Stimulated activated CD8-positive, alpha-beta memory T cell treated with anti-CD3 and anti-CD28 coated beads, Interleukin-2, amount 100 ng/mL, for 1 hour (primary cell): ENCODE measurements at regions not wholly inside any gene's neighbourhood (a gene's known extent, or its start where the extent isn't known, plus 50 kb on each side); places are given as distances from the start of the nearest gene placed in this dataset.

Experiments
- DNase-seq, 2 donors: peaks; one replicate each; pipeline ENCODE4 v3.0.0-alpha.2; 2020; ENCODE audit warnings: low read depth in 2 of 2

DNA sequence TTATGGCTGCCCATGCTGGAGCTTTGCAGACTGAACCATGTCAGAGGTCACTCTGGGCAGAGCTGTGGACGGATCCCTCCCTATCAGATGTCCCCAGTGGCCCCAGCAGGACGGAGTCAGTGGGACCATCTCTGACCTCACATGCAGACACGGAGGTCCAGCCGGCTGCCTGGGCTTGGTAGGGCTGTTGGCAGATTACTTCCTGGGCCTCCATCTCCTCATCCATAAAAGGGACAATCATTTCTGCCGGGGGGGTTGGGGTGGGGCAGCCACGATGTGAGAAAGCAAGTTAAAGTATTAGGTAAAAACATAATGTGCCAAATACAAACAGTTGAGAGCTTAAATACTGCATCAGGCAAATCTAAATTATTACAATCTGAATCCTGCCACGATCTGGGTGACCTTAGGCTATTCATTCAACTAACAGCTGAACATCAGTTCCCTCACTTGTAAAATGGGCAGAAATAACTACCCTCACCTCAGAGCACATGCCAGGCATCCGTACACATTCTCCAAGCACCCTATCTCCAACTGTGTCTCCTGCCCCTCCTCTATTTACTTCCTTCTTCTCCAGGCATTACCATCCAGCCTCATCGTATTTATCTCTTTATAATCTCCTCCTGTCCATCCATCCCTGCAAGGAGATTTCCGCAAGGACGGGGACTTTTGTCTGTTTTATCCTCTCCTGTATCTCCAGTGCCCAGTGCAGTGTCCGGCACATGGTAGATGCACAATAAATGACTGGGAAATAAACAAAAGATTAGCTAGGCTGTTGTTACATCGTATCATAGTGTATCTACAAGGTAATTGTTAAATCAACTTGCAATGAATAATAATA is 192.3 kb upstream of the FOXF1 start:
- no peak for DNase-seq

DNA sequence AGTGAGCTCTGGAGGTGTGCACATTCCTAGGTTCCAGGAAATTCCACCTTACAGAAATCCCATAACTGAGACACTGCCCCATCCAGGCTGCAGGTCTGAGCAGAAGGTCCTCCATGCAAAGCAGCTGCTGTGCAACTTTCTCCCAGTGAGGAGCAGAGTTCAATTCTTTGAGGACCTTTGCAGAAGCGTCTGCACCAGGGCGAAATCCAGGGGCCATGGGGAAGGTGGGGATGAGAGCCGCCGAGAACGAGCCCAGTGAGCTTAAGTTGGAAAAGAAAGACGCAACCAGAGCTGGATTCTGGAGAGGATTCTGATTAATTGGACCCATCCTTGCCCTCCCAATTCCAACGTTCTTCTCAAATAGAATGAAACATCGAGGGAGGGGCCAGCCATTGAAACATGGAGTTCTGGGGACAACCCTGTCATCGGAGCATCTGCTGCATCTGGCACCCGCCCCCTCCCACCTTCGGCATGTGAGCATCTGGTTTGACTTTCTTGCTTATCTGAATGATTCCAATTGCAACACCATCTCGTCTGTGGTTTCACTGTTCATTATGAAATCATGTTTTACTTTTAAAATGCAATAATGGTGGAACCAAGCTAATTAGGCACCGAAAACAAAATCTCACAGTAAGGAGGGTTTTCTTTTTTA is 190.6 kb upstream of the FOXF1 start:
- DNase-seq, result no peak

DNA sequence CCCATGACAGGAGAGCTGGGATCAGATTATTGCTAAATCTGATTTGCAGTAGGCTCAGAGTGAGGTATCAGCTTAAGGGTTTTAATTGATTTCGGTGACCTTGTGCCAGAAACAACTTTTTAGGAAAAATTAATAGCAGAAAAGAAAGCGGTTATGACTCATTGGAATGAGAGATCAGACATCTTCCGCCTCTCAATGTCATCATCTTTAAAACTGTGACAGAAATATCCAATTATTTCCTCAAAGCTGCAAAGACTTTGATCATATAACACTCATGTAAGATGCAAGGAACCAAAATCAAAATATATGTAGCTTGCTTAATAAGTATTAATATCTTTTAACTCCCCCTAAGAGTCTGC is 190.1 kb upstream of the FOXF1 start:
- DNase-seq, result no peak

DNA sequence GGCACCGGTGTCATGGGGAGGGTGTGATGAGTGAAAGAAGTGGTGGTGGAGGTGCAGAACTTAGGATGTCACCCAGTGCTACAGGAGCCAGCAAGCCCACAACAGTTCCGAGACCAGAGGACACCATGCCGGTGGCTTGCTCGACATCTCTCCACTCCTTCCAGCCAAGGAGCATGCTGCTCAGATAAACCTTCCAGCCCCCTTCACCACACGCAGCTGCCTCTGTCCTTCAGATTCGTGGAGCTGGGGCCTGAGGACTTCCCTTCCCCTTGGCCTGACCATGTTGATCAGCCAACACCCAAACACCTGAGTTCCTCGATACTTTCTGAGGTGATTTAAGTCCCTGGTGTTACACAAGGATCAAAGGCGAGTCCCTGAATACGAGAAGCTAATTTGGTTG is 188.8 kb upstream of the FOXF1 start:
- no peak for DNase-seq

DNA sequence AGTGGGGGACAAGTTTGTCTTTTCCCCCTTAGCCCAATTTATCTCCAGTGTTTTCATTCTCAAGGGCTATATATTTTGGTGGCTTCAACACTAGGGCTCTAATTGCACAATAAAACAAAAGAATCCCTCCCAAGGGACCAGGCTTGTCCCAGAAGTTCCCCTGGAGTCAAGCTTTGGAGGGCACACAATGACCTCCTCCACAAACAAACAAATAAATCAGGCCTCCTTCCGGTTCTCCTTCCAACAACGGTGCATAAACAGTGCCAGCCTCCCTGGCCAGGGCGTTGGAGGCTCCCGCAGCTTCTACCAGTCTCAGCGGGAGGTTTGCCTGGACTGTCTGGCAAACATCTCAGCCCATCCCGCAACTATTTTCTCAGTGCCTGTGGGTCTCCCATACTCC is 188.0 kb upstream of the FOXF1 start:
- no peak for DNase-seq

DNA sequence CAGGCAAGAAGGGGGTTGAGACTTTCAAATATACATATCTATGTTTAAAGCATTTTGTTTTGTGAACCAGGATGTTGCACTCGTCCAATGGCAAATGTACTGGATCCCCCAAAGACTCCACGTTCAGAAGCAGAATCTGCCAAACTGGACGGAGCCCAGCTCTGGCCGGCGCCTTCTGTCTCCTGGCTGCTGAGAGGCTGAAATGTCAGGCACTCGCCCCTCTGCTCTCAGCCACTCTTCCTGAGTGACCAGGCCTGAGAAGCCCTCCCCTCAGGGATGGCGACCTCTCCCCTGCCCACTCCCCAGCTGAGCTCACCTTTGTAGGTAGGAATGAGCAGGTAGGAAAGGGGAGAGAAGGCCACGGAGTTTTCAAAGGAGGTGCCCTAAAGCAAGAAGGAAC is 187.5 kb upstream of the FOXF1 start:
- no peak for DNase-seq

DNA sequence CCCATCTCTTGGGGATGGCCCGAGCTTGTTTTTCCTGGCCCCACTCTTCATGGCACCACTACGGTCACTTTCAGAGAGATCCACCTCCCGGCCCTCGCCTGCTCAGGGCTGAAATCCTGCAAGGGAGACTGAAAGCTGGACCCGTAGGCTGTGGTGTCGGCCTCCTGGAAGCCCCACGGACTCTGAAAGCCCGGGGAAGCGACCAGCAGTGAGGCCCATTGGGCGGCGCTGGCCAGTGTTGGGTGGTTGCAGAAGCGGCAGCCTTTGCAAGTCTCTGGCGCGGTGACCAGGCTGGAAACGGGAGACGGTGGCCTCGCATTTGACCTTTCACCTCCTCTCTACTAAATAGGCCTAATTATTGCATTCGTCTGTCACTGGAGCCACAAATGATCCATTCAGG is 186.0 kb upstream of the FOXF1 start:
- DNase-seq, result no peak

DNA sequence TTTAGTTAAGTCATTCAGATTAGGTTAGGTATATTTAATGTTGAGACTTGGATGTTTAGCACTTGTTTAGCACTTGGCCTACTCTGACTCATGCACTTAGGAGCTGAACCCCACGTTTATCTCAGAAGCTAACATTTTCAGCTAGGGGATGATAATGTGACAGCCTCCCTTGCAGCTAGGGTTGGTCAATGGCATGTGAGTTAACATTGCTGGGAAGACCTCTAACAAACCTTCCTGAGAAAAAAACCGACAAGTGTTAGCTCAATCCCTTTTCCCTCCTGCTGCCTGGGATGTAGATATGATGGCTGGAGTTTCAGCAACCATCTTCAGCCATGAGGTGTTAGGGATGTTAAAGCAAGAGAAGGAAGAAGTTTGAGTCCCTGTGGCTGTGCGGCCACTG is 185.0 kb upstream of the FOXF1 start:
- no peak for DNase-seq

DNA sequence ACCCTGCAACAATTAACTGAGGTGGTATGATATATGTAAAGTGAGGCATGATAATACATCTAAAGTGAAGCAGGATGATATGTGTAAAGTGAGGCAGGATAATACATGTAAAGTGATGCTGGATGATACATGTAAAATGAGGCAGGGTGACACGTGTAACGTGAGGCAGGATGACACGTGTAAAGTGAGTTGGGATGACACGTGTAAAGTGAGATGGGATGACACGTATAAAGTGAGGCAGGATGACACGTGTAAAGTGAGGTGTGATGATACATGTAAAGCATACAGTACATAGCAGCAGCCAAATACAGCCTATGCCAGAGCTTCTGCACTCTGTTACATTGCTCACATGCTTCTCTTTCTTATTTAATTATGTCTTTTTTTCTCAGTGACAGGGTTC is 184.4 kb upstream of the FOXF1 start:
- DNase-seq, result no peak

DNA sequence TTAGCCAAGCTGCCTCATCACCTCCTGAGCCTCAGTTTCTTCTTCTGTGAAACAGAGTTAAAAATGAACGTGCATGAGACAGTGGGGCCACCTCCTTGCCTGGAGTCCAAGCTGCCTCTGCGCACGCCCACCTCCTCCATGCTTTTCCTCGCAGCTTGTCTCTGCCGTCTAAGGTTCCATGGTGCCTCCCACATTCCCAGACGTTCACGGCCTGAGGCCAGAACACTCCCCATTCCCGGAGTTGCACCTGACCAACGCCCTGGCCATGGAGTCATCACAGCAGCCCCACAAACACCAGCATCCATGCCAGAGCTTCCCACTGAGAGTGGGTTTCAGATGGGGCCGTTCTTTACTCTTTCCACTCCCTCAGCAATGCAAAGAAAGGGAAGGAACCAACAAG is 183.0 kb upstream of the FOXF1 start:
- no peak for DNase-seq

DNA sequence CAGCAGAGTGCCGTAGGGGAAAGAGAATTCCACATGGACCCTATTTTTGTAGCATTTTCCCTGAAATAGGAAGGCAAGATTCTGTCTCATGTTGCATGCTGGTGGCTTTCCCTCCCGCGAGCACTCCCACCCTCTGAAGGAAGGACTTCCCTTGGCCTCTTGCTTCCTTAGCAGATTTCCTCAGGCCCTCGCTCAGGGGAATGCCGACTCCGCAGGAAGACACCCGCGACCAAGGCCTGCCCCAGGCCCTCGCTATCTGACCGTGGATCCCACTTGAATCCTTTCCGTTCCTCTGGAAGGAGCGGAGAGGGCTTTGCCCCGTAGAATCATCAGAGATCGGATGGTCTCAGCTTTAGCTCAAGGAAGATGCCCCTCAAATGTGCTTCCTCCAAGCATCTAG is 179.4 kb upstream of the FOXF1 start:
- no peak for DNase-seq

DNA sequence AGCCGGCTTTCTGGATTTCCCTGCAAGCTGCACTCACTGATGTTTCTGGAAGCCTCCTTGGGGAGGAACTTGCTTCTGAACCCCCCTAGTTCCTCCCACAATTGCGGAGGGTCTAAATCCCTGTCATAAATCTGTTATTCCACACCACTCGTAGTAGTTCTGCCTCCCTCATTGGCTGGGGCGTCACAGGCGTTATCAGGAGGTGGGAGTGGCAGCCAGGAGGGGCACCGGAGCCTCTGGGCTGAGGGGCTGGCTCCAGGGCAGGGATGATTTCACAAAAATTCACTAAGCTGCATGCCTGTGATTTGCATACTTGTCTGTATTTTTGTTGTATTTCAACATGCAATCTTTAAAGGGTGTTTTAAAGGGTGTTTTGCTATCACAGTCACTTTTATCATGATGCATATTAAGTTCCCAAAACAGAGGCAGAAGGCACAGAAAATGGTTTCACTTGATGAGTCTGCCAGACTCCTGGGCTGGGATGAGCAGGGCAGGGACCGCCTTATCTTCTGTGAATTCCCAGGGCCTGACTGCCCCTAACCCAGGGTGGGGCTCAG is 176.2 kb upstream of the FOXF1 start:
- no peak for DNase-seq

DNA sequence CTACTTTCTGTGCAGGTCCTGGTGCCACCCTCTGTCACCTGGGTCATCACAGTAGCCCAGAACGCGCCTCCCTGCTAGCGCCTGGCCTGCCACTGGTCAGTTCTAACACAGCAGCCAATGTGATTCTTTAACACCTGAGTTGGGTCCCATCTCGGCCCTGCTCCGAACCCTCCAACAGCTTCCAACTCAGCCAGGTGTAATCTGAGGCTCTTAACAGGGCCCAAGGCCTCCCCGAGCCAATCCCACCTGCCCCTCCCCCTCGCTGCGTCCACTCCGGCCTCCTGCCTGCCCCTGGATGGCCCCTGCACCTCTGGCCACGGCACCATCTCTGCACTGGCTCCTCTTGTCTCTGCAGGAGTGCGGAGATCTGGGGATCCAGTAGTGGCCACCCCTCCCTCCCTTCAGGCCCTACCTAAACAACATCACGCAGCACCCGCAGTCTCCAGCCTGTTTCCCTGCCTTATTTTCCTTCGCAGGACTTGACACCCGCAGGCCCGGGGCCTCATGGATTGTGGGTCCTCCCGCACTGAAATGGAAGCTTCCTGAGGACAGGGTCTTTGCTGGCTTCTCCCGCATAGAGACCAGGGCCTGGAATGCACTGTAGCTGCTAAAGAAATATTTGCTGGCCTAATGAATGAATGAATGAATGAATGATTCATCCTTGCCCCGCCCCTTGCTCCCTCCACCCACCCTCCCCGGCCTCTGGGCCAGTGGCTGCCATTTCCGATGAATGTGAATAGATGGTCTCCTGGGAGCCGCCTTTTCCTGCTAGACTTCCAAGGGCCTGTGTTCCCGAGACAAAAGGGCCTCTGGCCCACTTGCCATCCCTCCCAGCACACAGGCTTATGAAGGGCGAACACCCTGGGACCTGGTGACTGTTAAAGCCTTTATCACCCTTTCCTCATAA is 174.8 kb upstream of the FOXF1 start:
- no peak for DNase-seq

DNA sequence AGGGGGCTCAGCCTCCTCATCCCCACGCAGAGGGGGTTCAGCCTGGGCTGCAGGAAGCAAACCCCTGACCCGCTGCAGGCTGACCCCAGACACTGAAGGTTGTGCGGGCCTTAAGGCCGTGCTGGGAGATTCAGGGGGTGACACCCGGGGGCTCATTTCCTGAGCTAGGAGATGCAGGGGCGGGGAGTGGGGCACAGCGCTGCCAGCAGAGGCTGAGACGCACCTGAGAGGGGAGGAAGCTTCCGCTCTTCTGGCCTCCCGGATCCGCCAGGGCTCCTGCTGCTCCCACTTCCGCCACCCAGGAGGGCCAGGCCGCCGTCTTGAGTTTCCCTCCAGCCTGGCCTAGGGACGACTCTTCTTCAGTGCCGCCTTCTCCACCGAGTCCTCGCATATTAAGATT is 173.2 kb upstream of the FOXF1 start:
- no peak for DNase-seq

DNA sequence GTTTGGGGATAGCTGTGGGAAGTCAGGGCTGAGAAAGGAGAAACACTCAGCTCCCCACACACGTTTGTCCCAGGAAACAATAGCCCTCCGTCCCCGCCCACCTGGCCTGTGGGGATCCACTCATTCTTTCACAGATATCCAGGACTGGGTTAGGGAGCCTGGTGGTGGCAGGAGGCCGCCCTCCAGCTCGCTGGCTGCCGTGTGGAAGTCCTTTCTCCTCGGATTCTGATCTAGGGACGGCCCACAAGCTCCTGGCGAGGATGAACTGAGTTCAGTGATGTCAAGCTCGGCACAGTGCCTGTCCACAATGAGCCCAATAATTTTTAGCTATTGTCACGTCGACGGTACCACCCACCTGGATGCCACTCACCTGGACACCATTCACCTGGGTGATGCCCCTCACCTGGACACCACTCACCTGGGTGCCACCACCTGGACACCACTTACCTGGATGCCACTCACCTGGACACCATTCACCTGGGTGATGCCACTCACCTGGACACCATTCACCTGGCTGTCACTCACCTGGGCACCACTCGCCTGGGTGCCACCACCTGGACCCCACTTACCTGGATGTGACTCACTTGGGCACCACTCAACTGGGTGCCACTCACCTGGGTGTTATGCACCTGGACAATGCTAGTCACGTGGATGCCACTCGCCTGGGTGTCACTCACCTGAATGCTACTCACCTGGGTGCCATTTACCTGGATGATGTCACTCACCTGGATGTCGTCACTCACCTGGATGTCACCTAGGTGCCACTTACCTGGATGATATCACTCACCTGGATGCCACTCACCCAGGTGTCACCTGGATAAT is 172.5 kb upstream of the FOXF1 start:
- no peak for DNase-seq

DNA sequence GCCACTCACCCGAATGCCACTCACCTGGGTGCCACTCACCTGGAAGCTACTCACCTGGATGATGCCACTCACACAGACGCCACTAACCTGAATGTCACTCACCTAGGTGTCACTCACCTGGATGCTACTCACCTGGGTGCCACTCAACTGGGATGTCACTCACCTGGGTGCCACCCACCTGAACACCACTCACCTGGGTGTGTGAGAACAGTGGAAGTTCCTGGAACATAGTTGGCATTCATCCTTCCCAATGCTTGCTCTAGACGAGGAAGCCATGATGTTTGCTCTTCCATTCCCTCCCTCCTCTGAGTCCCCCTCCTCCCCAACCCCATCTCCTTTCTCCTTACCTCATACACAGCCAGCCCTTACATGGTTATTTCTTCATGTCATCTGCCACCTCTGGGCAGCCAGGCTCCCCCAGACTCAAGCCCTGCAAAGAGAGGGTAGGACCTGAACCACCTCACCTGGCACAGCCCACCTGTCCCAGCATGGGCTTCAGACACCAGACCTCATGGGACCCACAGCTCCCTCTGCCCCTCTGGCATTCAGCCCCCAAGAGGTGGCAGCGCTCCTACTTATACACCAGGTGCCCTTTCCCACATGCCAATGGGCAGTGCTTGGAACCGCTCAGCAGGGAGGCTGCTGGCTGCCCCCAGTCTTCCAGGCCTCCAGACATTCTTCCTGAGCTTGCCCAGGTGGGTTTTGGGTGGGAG is 171.8 kb upstream of the FOXF1 start:
- no peak for DNase-seq

DNA sequence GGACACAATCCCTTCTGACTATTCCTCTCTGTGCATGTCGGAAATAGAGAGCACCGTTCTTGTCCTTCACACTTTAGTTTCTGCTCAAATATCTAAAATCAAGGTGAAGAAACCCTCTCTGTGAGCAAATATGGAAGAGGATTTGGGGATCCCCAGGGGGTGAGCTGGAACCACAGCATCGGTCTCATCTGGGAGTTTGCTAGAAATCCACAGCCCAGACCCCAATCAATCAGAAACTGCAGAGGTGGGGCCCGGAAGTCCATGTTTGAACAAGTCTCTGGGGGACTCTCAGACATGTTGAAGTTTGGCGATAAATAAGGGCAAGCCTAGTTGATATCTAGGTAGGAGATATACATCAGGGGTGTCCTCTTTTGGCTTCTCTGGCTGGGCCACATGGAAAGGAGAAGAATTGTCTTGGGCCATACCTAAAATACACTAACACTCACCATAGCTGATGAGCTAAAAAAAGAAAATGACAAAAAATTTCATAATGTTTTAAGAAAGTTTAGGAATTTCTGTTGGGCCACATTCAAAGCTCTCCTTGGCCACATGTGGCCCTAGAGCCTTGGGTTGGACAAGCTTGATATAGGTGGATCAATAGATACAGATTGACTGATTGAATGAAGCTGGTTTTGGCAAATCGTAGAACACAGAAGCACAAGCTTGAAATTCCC is 168.0 kb upstream of the FOXF1 start:
- no peak for DNase-seq

DNA sequence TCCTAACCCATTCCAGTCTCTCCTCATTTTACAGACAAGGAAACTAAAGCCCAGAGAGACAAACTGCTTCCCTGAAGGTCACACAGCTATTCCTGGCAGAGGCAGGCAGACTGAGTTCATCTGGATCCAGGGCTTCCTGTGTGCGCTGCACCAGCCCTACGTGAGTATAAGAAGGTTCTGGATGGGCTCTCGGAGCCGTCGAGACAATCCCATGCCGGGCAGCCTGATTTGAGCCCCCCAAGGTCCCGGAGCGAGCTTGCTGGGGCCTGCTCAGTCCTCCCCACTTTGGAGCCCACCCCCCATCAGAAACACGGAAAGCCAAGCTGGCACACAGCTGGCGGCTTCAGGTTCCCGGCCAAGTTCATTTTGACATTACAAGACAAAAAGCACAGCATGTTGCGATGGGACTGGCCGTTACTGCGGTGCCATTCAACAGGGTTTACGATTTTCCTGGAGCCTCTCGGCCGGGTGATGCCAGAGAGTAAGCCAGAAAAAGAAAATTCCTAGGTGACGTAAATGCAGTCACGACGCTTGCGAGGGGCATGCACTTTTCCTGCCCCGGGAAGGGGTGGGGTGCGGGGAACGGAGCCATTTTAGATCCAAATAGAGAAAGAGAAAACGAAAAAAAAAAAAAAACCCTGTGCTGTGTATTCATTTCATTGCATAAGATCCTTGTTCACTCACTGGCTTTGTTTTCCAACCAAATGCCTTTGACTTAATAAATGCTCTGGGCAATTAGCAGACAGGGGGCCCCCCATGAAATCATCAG is 167.1 kb upstream of the FOXF1 start:
- DNase-seq, result no peak

DNA sequence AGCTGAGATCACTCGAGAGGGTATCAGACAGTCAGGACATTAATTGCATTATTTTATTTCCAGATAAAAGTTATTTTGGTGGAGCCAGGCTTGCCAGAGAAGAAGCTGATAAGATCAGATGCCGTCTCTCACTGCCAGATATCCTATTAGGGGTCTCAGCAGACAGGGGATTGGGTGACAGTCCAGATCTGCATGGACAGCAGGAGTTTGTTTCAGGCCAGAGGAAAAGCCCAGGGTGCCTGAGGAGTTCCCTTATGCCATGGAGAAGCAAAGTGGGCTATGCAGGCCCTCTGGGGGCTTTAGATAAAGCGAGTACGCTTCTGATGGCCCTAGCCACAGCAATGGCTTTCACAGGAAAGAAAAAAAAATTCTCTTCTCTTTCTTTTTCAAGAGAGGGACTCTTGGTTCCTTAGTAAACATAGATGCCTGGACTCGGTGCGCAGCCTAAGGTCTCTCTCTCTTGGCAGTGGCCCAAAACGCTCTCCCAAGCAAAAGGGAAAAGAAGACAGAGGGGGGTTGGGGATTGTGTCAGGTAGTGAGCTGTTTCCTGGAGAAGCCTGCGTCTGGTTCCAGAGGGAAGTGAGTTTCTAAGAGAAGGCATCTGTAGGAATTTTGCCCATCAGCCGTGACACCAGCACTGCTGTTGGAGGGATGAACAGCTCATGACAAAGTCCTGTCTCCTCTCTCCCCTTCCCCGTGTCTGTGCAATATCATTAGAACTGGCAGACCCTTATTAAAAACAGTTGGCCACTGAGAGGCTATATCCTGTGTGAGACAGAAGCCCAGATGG is 166.3 kb upstream of the FOXF1 start:
- no peak for DNase-seq
